LNCaP clone FGC (cell line): ENCODE measurements at regions not wholly inside any gene's neighbourhood (a gene's known extent, or its start where the extent isn't known, plus 50 kb on each side); places are given as distances from the start of the nearest gene placed in this dataset.
"Not testable (repeated sequence)": the region's sequence is repeated elsewhere in the genome, so short reads cannot be mapped to it uniquely, and the experiment has no call there.

Experiments
- DNase-seq: peaks from one replicate; pipeline ENCODE4 v3.0.0-alpha.2; 2011; ENCODE audit warnings: low read depth
- H3K4me3 ChIP-seq: 2 replicates; pipeline ENCODE4 v1.5.1; 2011; ENCODE audit warnings: mild to moderate bottlenecking, low read depth, low read length, control low read depth
- CTCF ChIP-seq: IDR thresholded peaks from 2 replicates; pipeline ENCODE4 v1.5.1; 2012; ENCODE audit warnings: mild to moderate bottlenecking; ENCODE audit not compliant: control insufficient read depth, insufficient read depth; ENCODE audit errors: extremely low read depth

GRCh38 chr5:157955541-157956172, 96.7 kb upstream of the CLINT1 start:
- DNase-seq: no peak
- no peak for TF ChIP-seq CTCF
- no peak overlapping the region for H3K4me3 ChIP-seq

- H3K4me3 ChIP-seq: no peak overlapping the region
- TF ChIP-seq CTCF: no peak
- no peak for DNase-seq
Observed at GRCh38 chr5:157952374-157952685, 93.4 kb upstream of the CLINT1 start.

GRCh38 chr5:157951673-157952373, 92.9 kb upstream of the CLINT1 start:
- no peak for TF ChIP-seq CTCF
- DNase-seq: no peak
- no peak overlapping the region for H3K4me3 ChIP-seq

GRCh38 chr5:157949520-157949919, 90.6 kb upstream of the CLINT1 start:
- no peak for DNase-seq
- no peak for TF ChIP-seq CTCF
- H3K4me3 ChIP-seq: no peak overlapping the region

- DNase-seq: peak; percentile 82
- no peak overlapping the region for H3K4me3 ChIP-seq
- peak; percentile 96 for TF ChIP-seq CTCF
Observed at GRCh38 chr5:157948738-157949410, 89.9 kb upstream of the CLINT1 start.

- DNase-seq: no peak
- no peak for TF ChIP-seq CTCF
- H3K4me3 ChIP-seq: no peak overlapping the region
Observed at GRCh38 chr5:157947156-157947555, 88.2 kb upstream of the CLINT1 start.

- not testable (repeated sequence) for DNase-seq, H3K4me3 ChIP-seq
Observed at GRCh38 chr5:157945822-157946221, 86.9 kb upstream of the CLINT1 start.
